Adrenal gland (tissue), 9 donors: ENCODE measurements at regions not wholly inside any gene's neighbourhood (a gene's known extent, or its start where the extent isn't known, plus 50 kb on each side); places are given as distances from the start of the nearest gene placed in this dataset.

Source experiments
- DNase-seq, 7 donors: peaks; one replicate each; pipeline ENCODE4 v3.0.0-alpha.2; 2019 to 2020
- H3K27ac ChIP-seq, 5 donors: fragments of 200-600 bp; sonication (generic) in 4 of 5; 1 replicate in 3 of 5; 2 replicates in 2 of 5; pipeline versions ENCODE4 v1.5.1 to v1.8.0; 2016 to 2020; ENCODE audit warnings: mild to moderate bottlenecking in 1 of 5
- H3K27me3 ChIP-seq: fragments of 200-600 bp; 2 replicates; pipeline ENCODE4 v1.8.0; 2021
- H3K36me3 ChIP-seq, 2 donors: fragments of 200-600 bp; replicated peaks in 1 of 2; 1 replicate in 1 of 2; 2 replicates in 1 of 2; pipeline versions ENCODE4 v1.5.1 to v1.8.0; 2018 to 2022
- H3K4me1 ChIP-seq, 2 donors: fragments of 200-600 bp; replicated peaks in 1 of 2; 1 replicate in 1 of 2; 2 replicates in 1 of 2; pipeline versions ENCODE4 v1.5.1 to v1.8.0; 2018 to 2021
- H3K4me3 ChIP-seq, 4 donors: fragments of 200-600 bp; sonication (generic) in 3 of 4; one replicate each; pipeline ENCODE4 v1.5.1; 2016 to 2018
- H3K9me3 ChIP-seq, 3 donors: fragments of 200-600 bp; sonication (generic) in 1 of 3; replicated peaks in 1 of 3; 1 replicate in 2 of 3; 2 replicates in 1 of 3; pipeline versions ENCODE4 v1.5.1 to v1.8.0; 2016 to 2021
- POLR2A ChIP-seq, 2 donors: fragments of 450-650 bp; IDR thresholded peaks; one replicate each; pipeline ENCODE4 v1.6.1; 2017; ENCODE audit warnings: antibody characterized with exemption in 2 of 2, mild to moderate bottlenecking in 2 of 2, moderate library complexity in 1 of 2
- WGBS, 4 donors: extraction: QIAGEN DNeasy Blood & Tissue Kit in 2 of 4; methylation state at CpG; one replicate each; pipeline versions ENCODE4 v1.1.5 to v1.1.7; 2013 to 2017; 5-methylcytosine and 5-hydroxymethylcytosine counted together
- intact Hi-C, 2 donors: fragments of 100-400 bp; cut with DNase I; formaldehyde crosslinking; loops; one replicate each; pipeline versions ENCODE4 v1.14.1 to v1.15.0; 2022 to 2023
- TF ChIP-seq, protein P1 (sequence below), 6 experiments: fragments of 450-650 bp in 4 of 6; fragments of 200-600 bp in 2 of 6; sonication (generic) in 1 of 6; IDR thresholded peaks; 1 replicate in 5 of 6; 2 replicates in 1 of 6; pipeline versions ENCODE4 v1.5.1 to v1.8.0; 2016 to 2021; ENCODE audit warnings: antibody characterized with exemption in 6 of 6, mild to moderate bottlenecking in 2 of 6, moderate library complexity in 1 of 6
- donor health status: healthy with polysubstance abuse.
- donor health status: Bipolar disorder and iron deficiency.
- donor health status: DM: yes; HTN: yes; CAD: no.
- donor health status: DM: no; HTN: no; CAD: no.
- donor health status: DM: no; HTN: no; CAD: no.

DNA sequence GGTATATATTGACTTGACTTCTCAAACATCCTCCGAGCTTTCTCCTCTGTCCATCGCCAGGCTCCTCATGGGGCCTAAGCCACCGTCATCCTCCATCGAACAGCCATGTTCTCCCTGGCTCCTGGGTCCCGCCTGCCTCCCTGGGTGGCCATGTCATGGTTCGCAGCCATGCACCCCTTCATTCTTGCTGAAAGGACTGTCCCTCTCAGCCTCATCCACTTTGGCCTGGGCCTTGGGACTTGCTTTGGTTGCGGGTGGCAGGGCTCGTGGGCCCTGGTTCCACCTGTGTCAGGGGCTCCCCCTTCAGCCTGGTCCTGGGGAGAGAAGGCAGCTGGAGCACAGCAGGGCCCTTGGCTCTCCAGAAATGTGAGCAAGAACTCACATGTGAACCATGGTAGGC, 183.8 kb downstream of the KATNAL1 start:
- Histone ChIP-seq H3K27ac (no peak overlapping the region), H3K36me3 (no peaks in the 10 kb centered on the region), H3K9me3 (no peaks in the 10 kb centered on the region), H3K4me3 (no peak overlapping the region), H3K27me3 (no peaks in the 10 kb centered on the region), H3K4me1 (no peaks in the 10 kb centered on the region)
- 94 to 100% (median 97%) methylated on average over 6 to 8 of the region's 8 CpGs for WGBS, 4 donors
- no peak for DNase-seq
- intact Hi-C loops = no loop called here
- no peak for TF ChIP-seq POLR2A (IDR thresholded peaks at IDR 0.05)
- TF ChIP-seq, protein P1, sequence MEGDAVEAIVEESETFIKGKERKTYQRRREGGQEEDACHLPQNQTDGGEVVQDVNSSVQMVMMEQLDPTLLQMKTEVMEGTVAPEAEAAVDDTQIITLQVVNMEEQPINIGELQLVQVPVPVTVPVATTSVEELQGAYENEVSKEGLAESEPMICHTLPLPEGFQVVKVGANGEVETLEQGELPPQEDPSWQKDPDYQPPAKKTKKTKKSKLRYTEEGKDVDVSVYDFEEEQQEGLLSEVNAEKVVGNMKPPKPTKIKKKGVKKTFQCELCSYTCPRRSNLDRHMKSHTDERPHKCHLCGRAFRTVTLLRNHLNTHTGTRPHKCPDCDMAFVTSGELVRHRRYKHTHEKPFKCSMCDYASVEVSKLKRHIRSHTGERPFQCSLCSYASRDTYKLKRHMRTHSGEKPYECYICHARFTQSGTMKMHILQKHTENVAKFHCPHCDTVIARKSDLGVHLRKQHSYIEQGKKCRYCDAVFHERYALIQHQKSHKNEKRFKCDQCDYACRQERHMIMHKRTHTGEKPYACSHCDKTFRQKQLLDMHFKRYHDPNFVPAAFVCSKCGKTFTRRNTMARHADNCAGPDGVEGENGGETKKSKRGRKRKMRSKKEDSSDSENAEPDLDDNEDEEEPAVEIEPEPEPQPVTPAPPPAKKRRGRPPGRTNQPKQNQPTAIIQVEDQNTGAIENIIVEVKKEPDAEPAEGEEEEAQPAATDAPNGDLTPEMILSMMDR (IDR thresholded peaks at IDR 0.05) = no peak

DNA sequence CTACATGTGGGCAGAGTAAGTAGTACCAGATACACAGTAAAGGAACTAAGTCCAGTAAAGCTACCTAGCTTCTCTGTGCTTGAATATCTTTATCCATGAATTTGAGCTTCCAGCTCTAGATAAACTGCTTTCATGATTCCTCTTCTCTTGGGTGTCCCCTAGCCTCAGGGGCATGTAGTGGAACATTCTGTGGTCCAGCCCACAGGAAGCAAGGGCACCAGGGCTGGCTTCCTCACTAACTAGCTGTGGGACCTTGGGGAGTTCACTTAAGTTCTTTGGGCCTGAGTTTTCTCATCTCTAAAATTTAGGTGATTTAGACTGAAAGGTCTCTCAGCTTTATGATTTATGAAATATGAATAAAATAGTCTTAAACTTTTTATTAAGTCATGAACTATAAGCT, 185.7 kb downstream of the KATNAL1 start:
- no peak for DNase-seq
- H3K27me3 ChIP-seq = no peaks in the 10 kb centered on the region
- no peak overlapping the region for H3K4me3 ChIP-seq
- TF ChIP-seq, protein P1 (IDR thresholded peaks at IDR 0.05) = no peak
- TF ChIP-seq POLR2A (IDR thresholded peaks at IDR 0.05) = no peak
- no peaks in the 10 kb centered on the region for H3K36me3 ChIP-seq
- H3K9me3 ChIP-seq = no peaks in the 10 kb centered on the region
- no peaks in the 10 kb centered on the region for H3K4me1 ChIP-seq
- no peak overlapping the region for H3K27ac ChIP-seq
- intact Hi-C loops = no loop called here

DNA sequence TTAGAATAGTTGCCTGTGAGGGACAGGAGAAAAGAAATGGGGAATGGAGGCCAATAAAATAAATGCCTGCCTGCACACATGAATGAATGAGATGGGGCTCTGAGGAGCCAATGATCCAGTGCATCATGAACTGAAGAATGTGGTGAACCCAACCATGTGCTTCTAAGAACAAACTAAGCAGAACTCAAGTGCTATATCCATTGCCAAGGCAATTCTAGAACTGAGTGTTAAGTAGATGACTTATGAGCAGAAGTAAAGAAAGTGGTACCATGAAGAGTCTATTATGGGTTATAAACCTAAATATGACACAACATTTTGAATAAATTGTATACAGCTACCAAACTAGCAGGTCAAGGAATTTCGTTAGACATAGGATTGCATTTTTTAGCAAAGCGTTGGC, 186.1 kb downstream of the KATNAL1 start:
- DNase-seq = no peak
- Histone ChIP-seq H3K36me3 (no peaks in the 10 kb centered on the region), H3K4me3 (no peak overlapping the region), H3K27me3 (no peaks in the 10 kb centered on the region), H3K27ac (no peak overlapping the region), H3K9me3 (no peaks in the 10 kb centered on the region), H3K4me1 (no peaks in the 10 kb centered on the region)
- no peak for TF ChIP-seq POLR2A (IDR thresholded peaks at IDR 0.05)
- TF ChIP-seq, protein P1 (IDR thresholded peaks at IDR 0.05) = no peak
- intact Hi-C loops = no loop called here
- 73 to 88% (median 83%) methylated on average over 2 of the region's 2 CpGs for WGBS, 4 donors

DNA sequence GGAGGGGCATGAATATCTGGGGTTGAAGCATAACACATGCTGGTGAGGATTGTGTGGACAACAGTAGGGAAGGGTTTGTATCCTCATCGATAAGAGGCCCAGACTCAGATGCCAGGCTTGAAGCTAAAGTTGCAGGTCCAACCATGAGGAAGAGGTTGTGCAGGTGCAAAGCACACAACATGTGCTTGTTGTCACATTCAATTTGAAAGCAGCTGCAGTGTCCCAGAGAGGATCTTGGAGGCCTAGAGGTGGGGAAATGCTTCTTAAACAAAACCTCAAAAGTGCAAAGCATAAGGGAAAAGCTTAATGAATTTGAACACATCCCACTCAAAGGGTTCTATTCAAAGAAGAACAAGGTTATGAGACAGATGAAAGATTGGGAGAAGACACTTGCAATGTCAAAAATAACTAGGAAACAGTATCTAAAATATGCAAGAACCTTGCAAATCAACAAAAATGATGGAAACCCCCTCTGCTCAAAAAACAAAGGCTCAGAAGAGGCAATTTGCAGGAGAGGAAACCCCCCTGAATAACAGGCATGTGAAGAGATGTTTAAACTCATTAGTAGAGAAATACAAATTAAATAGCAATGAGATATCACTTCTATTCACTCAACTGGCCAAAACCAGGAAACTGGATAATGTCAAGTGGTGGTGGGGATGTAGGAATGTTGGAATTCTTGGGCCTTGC, 187.1 kb downstream of the KATNAL1 start:
- H3K4me3 ChIP-seq = no peak overlapping the region
- H3K27ac ChIP-seq = no peak overlapping the region
- no peaks in the 10 kb centered on the region for H3K36me3 ChIP-seq
- DNase-seq = no peak
- intact Hi-C loops = no loop called here
- WGBS, 4 donors = 68 to 82% (median 75%) methylated on average over 1 of the region's 1 CpG
- H3K9me3 ChIP-seq = no peaks in the 10 kb centered on the region
- no peak for TF ChIP-seq POLR2A (IDR thresholded peaks at IDR 0.05)
- TF ChIP-seq, protein P1 (IDR thresholded peaks at IDR 0.05) = no peak
- peaks cover 2 to 3% of the 10 kb centered on the region in 2 donors for H3K4me1 ChIP-seq
- H3K27me3 ChIP-seq = no peaks in the 10 kb centered on the region
